ENCODE measurements at regions not wholly inside any gene's neighbourhood (a gene's known extent, or its start where the extent isn't known, plus 50 kb on each side); places are given as distances from the start of the nearest gene placed in this dataset.

GRCh38 chr10:108078263-108078662 lies 913.8 kb upstream of the SORCS1 start:
- TF ChIP-seq EZH2 (IDR thresholded peaks at IDR 0.05; ENCODE audit: insufficient read depth, poor library complexity, severe bottlenecking) (no peak), EZH2phosphoT487 (IDR thresholded peaks at IDR 0.05; ENCODE audit: insufficient read depth, low read depth) (no peak)

Data from GM23248 (cell line).